ENCODE measurements at regions not wholly inside any gene's neighbourhood (a gene's known extent, or its start where the extent isn't known, plus 50 kb on each side); places are given as distances from the start of the nearest gene placed in this dataset.
A peak's percentile ranks its signal among the peaks of the same experiment; 100 is the strongest.

GRCh38 chr16:86707171-86707570 lies 128.8 kb downstream of the FOXL1 start:
- Histone ChIP-seq H3K36me3 (ENCODE audit: insufficient read depth in 1 of 2, low read depth in 1 of 2) (no peaks in the 10 kb centered on the region), H3K27me3 (ENCODE audit: insufficient read depth in 3 of 3, low read length in 2 of 3) (peaks cover 0 to 4% (median 0%) of the 10 kb centered on the region in 3 donors), H3K9me3 (no peaks in the 10 kb centered on the region), H3K4me3 (no peak overlapping the region), H3K4me1 (no peaks in the 10 kb centered on the region), H3K27ac (no peak overlapping the region)
- WGBS, 3 donors: 87 to 88% (median 87%) methylated on average over 18 of the region's 18 CpGs
- TF ChIP-seq, protein P1, sequence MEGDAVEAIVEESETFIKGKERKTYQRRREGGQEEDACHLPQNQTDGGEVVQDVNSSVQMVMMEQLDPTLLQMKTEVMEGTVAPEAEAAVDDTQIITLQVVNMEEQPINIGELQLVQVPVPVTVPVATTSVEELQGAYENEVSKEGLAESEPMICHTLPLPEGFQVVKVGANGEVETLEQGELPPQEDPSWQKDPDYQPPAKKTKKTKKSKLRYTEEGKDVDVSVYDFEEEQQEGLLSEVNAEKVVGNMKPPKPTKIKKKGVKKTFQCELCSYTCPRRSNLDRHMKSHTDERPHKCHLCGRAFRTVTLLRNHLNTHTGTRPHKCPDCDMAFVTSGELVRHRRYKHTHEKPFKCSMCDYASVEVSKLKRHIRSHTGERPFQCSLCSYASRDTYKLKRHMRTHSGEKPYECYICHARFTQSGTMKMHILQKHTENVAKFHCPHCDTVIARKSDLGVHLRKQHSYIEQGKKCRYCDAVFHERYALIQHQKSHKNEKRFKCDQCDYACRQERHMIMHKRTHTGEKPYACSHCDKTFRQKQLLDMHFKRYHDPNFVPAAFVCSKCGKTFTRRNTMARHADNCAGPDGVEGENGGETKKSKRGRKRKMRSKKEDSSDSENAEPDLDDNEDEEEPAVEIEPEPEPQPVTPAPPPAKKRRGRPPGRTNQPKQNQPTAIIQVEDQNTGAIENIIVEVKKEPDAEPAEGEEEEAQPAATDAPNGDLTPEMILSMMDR (IDR thresholded peaks at IDR 0.05): no peak
- intact Hi-C loops (cut with DNase I): no loop called here
- ATAC-seq: no peak
- peak in 1 of 2 donors; percentile 6 for DNase-seq

- Histone ChIP-seq H3K27ac (no peak overlapping the region), H3K4me1 (no peaks in the 10 kb centered on the region), H3K9me3 (no peaks in the 10 kb centered on the region), H3K36me3 (ENCODE audit: insufficient read depth in 1 of 2, low read depth in 1 of 2) (no peaks in the 10 kb centered on the region), H3K4me3 (no peak overlapping the region), H3K27me3 (ENCODE audit: insufficient read depth in 3 of 3, low read length in 2 of 3) (peaks cover 0 to 4% (median 0%) of the 10 kb centered on the region in 3 donors)
- no peak for ATAC-seq
- TF ChIP-seq, protein P1 (IDR thresholded peaks at IDR 0.05): no peak
- WGBS, 3 donors: 80 to 87% (median 81%) methylated on average over 20 of the region's 20 CpGs
- DNase-seq: peak in 1 of 2 donors; percentile 23
- intact Hi-C loops (cut with DNase I): no loop called here
Measured at GRCh38 chr16:86707581-86707980, 129.2 kb downstream of the FOXL1 start.

DNA sequence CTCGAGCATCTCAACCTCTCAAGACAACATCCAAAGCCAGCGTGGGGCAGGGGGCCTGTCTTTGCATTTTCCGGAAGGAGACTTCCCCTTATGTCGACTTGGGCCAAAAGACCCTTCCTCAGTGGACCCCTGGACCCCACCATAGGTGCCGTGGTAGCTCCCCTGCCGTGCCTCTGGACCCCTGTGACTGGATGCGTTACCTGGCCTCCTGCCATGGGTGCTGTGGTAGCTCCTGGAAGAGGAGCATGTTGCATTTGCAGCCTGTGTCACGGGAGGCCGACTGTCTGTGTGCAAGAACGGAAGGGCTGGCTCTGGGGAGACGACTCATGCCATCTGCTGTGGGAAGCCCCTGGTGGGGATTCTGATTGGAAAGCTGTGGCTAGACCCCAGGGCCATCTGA lies 130.1 kb downstream of the FOXL1 start:
- Histone ChIP-seq H3K27me3 (ENCODE audit: insufficient read depth in 3 of 3, low read length in 2 of 3) (peaks cover 0 to 4% (median 0%) of the 10 kb centered on the region in 3 donors), H3K36me3 (ENCODE audit: insufficient read depth in 1 of 2, low read depth in 1 of 2) (no peaks in the 10 kb centered on the region), H3K4me1 (no peaks in the 10 kb centered on the region), H3K9me3 (no peaks in the 10 kb centered on the region), H3K27ac (no peak overlapping the region), H3K4me3 (no peak overlapping the region)
- intact Hi-C loops (cut with DNase I): no loop called here
- TF ChIP-seq, protein P1 (IDR thresholded peaks at IDR 0.05): no peak
- no peak for ATAC-seq
- DNase-seq: peak in 1 of 2 donors; percentile 50
- 72 to 79% (median 75%) methylated on average over 11 of the region's 11 CpGs for WGBS, 3 donors

- Histone ChIP-seq H3K27ac (no peak overlapping the region), H3K27me3 (ENCODE audit: insufficient read depth in 3 of 3, low read length in 2 of 3) (peaks cover 0 to 7% (median 0%) of the 10 kb centered on the region in 3 donors), H3K36me3 (ENCODE audit: insufficient read depth in 1 of 2, low read depth in 1 of 2) (no peaks in the 10 kb centered on the region), H3K4me1 (no peaks in the 10 kb centered on the region), H3K9me3 (no peaks in the 10 kb centered on the region), H3K4me3 (no peak overlapping the region)
- intact Hi-C loops (cut with DNase I): no loop called here
- TF ChIP-seq, protein P1 (IDR thresholded peaks at IDR 0.05): no peak
- ATAC-seq: no peak
- peak in 1 of 2 donors; percentile 6 for DNase-seq
- 75 to 80% (median 76%) methylated on average over 3 of the region's 3 CpGs for WGBS, 3 donors
Measured at GRCh38 chr16:86709103-86709502, 130.8 kb downstream of the FOXL1 start.

Measured in psoas muscle (tissue), 7 donors.